AG09309 (cell line): ENCODE measurements at regions not wholly inside any gene's neighbourhood (a gene's known extent, or its start where the extent isn't known, plus 50 kb on each side); places are given as distances from the start of the nearest gene placed in this dataset.

Experiments
- DNase-seq: peaks from one replicate; pipeline ENCODE4 v3.0.0-alpha.2; 2010; ENCODE audit warnings: low read depth
- H3K4me3 ChIP-seq: 2 replicates; pipeline ENCODE4 v1.5.1; 2011; ENCODE audit warnings: mild to moderate bottlenecking, low read depth, low read length, moderate library complexity; ENCODE audit not compliant: control insufficient read depth
- TF ChIP-seq, protein P1 (sequence below): IDR thresholded peaks from 2 replicates; pipeline ENCODE4 v1.5.1; 2011; ENCODE audit warnings: mild to moderate bottlenecking, low read depth, low read length, inconsistent platforms; ENCODE audit not compliant: insufficient read depth, control insufficient read depth; ENCODE audit errors: missing control alignments

DNA sequence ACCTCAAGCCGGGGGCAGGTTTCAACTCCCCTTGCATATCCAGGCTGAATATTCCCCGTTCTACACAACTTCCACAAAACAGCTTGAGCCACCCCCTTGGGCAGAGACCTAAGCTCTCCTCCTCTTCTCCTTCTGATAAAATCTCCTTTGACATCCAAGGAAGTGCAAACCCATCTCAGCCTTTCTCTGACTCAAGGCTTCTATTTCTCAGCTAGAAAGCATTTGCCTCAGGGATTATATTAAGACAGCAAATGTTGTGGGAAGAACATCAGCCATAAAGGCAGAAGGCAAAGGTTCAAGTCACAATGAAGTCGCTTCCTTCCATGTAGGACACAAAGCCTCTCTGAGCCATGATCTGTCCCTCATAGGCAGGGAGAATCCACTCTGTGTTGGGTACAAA is 386.6 kb upstream of the ARID1B start:
- no peak for DNase-seq
- TF ChIP-seq, protein P1, sequence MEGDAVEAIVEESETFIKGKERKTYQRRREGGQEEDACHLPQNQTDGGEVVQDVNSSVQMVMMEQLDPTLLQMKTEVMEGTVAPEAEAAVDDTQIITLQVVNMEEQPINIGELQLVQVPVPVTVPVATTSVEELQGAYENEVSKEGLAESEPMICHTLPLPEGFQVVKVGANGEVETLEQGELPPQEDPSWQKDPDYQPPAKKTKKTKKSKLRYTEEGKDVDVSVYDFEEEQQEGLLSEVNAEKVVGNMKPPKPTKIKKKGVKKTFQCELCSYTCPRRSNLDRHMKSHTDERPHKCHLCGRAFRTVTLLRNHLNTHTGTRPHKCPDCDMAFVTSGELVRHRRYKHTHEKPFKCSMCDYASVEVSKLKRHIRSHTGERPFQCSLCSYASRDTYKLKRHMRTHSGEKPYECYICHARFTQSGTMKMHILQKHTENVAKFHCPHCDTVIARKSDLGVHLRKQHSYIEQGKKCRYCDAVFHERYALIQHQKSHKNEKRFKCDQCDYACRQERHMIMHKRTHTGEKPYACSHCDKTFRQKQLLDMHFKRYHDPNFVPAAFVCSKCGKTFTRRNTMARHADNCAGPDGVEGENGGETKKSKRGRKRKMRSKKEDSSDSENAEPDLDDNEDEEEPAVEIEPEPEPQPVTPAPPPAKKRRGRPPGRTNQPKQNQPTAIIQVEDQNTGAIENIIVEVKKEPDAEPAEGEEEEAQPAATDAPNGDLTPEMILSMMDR: no peak
- H3K4me3 ChIP-seq: no peak overlapping the region

DNA sequence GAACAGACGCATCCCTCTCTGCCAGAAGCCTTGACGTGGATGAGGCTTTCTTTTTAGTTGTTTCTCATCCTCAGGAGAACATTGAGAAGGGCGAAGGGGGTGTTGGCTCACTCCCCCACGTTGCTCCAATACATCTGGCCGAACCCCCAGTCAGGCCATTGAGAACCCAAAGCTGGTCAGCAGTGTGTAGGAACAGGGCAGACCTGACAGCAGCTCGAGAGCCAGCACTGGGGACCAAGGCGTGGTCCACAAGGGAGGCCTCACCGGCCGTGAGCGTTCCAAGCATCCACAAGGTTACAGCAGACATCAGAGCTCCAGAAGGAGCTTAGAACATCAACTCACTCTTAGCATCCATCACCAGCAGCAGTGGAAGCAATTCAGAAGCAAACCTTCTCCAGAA is 387.9 kb upstream of the ARID1B start:
- no peak for DNase-seq
- TF ChIP-seq, protein P1: no peak
- no peak overlapping the region for H3K4me3 ChIP-seq

GRCh38 chr6:156387472-156387871 is 389.7 kb upstream of the ARID1B start:
- TF ChIP-seq, protein P1: no peak
- no peak for DNase-seq
- no peak overlapping the region for H3K4me3 ChIP-seq

DNA sequence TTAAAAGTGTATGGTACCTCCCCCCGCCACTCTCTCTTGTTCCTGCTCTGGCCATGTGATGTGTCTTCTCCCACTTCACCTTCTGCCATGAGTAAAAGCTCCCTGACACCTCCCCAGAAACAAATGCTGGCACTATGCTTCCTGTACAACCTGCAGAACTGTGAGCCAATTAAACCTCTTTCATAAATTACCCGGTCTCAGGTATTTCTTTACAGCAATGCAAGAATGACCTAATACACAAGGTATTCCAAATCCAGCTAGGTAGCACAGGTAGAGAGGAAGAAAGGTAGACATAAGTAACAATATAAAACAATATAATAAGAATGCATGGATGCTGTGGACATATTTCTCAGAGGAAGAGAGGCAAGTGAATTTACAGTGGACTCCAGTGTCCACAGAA is 394.1 kb upstream of the ARID1B start:
- no peak for DNase-seq
- no peak overlapping the region for H3K4me3 ChIP-seq
- TF ChIP-seq, protein P1: no peak

DNA sequence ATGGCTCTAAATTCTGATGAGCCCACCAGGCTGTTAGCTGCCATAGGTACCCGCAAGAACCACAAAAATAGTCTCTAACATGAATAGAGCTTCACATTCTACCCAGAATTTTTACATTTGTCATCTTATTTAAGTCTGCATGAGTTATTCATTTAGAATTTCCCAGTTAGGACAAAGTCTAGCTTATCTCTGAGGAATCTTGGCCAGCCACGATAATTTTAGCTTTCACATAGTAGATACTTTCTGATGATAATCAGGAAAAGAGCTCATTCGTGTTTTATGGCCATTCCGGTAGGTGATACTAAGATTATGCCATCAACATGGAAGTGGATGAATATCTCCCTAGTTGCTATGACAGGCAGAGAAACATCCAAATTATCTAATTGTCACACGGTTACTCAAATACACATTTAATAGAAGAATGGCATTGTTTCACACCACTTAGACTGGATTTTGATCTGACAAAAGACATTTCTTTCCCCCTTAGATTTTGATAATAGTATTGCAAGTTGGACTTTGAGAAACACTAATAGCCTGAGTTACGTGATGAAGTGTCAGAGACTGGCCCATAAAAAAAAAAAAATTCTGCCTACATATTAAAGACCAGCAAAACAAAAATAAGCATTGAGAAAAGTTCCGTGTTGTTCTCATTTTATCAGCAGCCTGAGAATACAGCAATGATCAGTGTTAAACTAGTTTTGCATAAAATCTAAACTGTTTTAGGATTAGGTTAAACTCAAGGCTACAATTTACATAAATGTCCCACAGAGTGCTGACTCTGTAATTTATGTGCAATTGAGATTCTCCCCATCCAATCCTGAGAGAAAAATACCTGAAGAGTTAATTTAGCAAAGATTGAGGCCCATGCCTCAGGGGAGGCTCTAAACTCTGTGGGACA is 397.5 kb upstream of the ARID1B start:
- TF ChIP-seq, protein P1: no peak
- H3K4me3 ChIP-seq: no peak overlapping the region
- DNase-seq: no peak

GRCh38 chr6:156378853-156379252 is 398.3 kb upstream of the ARID1B start:
- H3K4me3 ChIP-seq: no peak overlapping the region
- DNase-seq: no peak
- TF ChIP-seq, protein P1: no peak

DNA sequence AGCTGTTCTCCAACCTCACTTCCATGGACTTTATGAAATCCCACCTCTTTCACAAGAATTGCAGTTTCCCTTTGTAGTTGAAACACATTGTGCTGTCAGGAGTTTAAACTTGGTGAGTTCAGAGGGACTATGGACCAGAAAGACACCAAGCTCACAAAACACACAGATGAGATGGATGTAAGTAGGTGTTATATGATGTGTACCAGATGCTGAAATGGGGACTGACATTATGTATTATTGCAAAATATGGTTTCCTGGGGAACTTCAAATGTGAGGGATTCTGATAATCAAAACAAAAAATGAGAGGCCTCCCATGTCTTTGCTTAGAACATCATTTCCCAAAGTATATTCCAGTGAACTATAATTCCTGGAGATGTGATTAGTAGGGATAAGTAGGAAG is 401.1 kb upstream of the ARID1B start:
- TF ChIP-seq, protein P1: no peak
- no peak for DNase-seq
- H3K4me3 ChIP-seq: no peak overlapping the region
